ENCODE measurements at regions not wholly inside any gene's neighbourhood (a gene's known extent, or its start where the extent isn't known, plus 50 kb on each side); places are given as distances from the start of the nearest gene placed in this dataset.

- no peak for DNase-seq
Measured at GRCh38 chr12:78797196-78797931, 67.2 kb upstream of the SYT1 start.

GRCh38 chr12:78799649-78800048 lies 64.9 kb upstream of the SYT1 start:
- DNase-seq, result no peak

GRCh38 chr12:78802593-78802992 lies 62.0 kb upstream of the SYT1 start:
- no peak for DNase-seq

- DNase-seq, result no peak
Measured at GRCh38 chr12:78804262-78804661, 60.3 kb upstream of the SYT1 start.
